ENCODE measurements at regions not wholly inside any gene's neighbourhood (a gene's known extent, or its start where the extent isn't known, plus 50 kb on each side); places are given as distances from the start of the nearest gene placed in this dataset.
"Not testable (repeated sequence)": the region's sequence is repeated elsewhere in the genome, so short reads cannot be mapped to it uniquely, and the experiment has no call there.

DNA sequence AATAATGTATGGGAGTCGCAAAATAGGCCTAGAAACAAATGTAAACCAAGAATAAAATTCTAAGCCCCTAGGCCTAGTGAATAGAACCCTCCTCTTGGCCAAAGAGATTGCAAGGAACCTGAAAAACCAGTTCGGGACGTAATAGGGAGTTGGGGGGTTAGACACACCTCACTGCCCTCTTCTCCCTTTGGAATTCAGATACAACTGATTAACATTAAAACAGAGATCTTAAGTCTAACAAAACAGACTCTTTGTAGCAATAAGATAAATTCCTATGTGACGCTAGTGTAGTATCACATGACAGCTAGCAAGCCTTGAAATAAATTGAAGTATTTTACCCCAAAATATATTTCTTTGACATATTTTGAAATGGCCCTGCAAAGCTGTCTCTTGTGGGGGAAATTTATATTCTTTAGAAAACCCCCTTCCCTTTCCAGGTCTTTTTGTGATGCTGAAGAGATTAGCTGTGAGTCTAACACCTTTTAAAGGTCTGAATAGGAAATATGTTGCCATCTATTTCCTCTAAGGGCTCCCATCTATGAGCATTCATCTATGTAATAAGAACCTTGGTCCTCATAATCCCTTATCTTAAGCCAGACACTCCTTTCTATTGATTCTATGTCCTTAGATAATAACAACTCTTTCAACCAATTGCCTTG, 623.4 kb upstream of the NRG3 start:
- no peak for DNase-seq (ENCODE audit: low read depth in 3 of 3)

- DNase-seq (ENCODE audit: low read depth in 3 of 3): not testable (repeated sequence)
Observed at GRCh38 chr10:81264991-81265390, 610.0 kb upstream of the NRG3 start.

DNA sequence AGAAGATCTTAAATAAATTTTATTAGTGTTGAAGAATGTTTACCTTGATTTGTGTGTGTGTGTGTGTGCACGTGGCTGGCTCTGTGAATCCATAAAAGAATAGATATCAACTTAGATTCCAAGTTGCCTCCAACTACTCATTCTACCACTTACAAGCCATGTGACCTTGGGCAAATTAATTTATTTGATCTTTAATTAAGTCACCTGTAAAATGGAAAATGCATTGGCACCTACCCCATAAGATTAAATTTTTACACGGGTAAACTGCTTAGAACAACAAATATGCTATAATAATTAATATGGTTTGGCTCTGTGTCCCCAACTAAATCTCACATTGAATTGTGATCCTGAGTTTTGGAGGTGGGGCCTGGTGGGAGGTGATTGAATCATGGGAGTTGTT, 604.9 kb upstream of the NRG3 start:
- DNase-seq (ENCODE audit: low read depth in 3 of 3): no peak

GRCh38 chr10:81280497-81281479, 594.2 kb upstream of the NRG3 start:
- no peak for DNase-seq (ENCODE audit: low read depth in 3 of 3)

DNA sequence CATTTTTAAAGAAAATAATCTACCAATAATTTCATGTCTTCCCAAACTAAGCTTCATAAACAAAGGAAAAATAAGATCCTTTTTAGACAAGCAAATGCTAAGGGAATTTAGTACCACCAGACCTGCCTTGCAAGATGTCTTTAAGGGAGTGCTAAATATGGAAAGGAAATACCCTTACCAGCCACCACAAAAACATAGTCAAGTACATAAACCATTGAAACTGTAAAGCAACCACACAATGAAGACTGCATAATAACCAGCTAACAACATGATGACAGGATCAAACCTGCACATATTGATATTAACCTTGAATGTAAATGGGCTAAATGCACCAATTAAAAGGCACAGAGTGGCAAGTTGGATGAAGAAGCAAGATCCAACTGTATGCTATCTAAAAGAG, 586.5 kb upstream of the NRG3 start:
- DNase-seq (ENCODE audit: low read depth in 3 of 3): no peak

- DNase-seq (ENCODE audit: low read depth in 3 of 3): no peak
Observed at GRCh38 chr10:81297292-81297691, 577.7 kb upstream of the NRG3 start.

GRCh38 chr10:81303656-81304055, 571.3 kb upstream of the NRG3 start:
- no peak for DNase-seq (ENCODE audit: low read depth in 3 of 3)

DNA sequence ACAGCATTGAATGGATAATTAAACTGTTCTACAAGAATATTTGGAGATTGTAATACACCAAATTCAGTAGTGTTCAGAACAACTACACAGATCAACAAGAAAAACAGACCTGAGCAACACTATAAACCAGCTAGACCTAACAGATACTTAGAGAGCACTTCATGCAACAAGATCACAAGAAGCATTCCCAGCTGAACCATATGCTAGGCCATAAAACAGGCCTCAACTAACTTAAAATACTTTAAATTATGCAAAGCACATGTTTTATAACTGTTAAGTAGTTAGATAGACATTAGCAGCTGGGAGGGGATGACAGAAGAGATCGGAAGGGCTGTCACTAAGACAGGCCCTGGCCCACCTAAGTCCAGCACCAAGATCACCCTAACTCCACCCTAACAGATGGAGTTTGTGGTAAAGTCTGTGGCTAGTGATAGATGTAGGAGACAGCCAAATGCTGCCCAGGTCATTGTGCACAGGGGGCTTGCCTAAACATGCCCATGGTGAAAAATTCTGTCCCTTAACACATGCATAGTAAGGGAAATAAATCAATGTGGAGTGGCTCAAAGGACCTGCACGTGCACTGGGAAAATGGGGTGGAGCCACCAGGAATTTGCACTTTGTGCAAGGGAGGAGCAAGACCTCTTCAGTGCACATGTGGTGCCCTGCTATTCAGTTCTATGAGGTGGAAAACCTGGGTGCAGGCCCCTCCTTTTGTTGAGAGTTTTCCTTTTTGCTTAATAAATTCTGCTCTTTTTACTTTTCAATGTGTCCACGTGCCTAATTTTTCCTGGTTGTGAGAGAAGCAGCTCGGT, 567.8 kb upstream of the NRG3 start:
- no peak for DNase-seq (ENCODE audit: low read depth in 3 of 3)

DNA sequence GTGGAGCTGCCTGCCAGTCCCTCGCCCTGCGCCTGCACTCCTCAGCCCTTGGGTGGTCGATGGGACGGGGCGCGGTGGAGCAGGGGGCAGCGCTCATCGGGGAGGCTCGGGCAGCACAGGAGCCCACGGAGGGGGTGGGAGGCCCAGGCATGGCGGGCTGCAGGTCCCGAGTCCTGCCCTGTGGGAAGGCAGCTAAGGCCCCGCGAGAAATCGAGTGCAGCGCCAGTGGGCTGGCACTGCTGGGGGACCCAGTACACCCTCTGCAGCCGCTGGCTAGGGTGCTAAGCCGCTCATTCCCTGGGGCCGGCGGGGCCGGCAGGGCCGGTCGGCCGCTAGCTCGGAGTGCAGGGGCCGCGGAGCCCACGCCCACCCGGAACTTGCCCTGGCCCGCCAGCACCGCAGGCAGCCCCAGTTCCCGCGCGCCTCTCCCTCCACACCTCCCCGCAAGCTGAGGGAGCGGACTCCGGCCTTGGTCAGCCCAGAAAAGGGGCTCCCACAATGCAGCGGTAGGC, 565.9 kb upstream of the NRG3 start:
- no peak for DNase-seq (ENCODE audit: low read depth in 3 of 3)

- no peak for DNase-seq (ENCODE audit: low read depth in 3 of 3)
Observed at GRCh38 chr10:81314471-81314870, 560.5 kb upstream of the NRG3 start.

DNA sequence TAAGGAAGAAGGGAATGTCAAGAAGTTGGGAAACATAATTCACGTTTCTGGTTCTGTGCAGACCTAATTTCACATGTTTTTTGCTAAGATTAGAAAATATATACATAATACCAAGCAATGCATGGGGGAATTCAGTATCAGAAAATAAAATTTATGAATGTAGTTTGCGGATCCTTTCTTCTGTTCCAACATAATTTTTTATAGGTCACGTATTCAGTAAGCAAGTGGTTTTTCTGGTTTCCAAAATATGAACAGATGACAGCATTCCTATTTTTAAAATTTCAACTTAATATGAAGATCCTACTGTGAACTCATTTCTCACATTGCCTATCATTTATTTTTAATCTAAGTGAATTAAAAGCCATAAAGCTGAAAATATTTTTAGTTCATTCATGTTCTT, 560.0 kb upstream of the NRG3 start:
- no peak for DNase-seq (ENCODE audit: low read depth in 3 of 3)

- DNase-seq (ENCODE audit: low read depth in 3 of 3): no peak
Observed at GRCh38 chr10:81348003-81348402, 527.0 kb upstream of the NRG3 start.

DNA sequence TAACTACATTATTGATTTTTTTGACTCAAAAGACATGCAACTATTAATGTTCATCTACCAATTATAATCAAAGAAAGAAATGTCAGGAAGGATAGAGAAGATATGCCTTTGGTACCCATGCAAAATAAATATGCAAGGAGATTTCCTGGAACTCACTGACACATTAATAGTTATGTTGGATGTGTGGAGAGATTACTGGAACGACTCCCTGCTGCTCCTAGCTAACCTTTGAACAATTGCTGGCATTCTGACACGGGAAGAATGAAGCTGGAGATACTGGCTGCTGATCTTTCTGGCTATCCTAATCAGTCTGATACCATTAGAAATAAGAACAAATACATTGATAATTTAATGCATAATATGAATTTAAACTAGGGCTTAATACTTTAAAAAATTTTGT, 507.9 kb upstream of the NRG3 start:
- no peak for DNase-seq (ENCODE audit: low read depth in 3 of 3)

DNA sequence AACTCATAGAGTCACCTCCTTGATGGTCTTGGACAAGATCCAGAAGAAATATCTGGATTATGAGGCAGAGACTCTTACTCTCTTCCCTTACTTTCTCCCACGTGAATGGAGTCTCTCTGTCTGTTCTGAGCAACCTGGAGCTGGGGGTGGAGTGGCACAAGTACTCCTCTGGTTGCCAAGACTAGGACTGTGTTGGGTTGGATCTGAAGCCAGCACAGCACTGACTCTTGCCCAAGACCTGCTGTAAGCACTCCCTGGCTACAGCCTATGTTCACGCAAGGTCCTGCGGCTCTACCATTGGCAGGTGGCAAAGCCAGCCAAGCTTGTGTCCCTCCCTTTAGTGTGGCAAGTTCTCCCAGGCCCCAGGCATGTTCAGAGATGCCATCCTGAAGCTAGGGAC, 488.2 kb upstream of the NRG3 start:
- no peak for DNase-seq (ENCODE audit: low read depth in 3 of 3)

DNA sequence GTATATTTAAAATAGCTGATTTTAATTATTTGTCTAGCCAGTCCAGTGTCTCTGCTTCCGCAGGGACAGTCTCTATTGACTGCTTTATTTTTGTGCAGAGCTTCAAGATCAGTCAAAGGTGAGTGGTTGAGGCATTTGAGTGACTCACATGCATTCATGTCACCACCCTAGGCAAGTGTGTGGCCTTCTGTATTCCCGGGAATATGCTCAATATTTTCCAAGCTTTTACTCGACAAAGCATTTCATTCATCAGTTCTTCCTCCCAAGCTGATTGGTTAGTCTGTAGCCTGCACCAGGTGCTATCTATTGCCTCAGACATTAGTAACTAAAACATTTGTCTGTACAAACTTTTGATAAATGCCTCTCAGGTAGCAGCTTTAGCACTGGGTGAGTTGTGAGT, 471.5 kb upstream of the NRG3 start:
- no peak for DNase-seq (ENCODE audit: low read depth in 3 of 3)

GRCh38 chr10:81405399-81405798, 469.6 kb upstream of the NRG3 start:
- DNase-seq (ENCODE audit: low read depth in 3 of 3): no peak

- no peak for DNase-seq (ENCODE audit: low read depth in 3 of 3)
Observed at GRCh38 chr10:81414038-81414437, 461.0 kb upstream of the NRG3 start.

DNA sequence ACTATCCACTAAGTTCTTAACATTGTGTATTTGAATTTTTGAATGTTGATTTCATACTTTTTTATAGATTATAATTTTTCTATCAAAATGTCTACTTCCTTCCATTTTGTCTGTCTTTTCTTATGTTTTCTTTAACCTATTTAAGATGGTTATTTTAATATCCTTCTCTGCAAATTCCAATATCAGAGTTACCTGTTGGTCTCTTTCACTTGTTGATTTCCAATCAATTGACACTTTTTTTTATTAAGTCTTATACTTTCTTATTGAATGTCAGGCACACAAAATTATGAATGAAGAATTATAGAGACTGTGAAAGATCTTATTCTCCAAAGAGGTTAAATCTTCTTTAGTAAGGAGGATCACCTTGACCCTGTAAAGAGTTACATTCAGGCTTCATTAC, 448.3 kb upstream of the NRG3 start:
- no peak for DNase-seq (ENCODE audit: low read depth in 3 of 3)

- DNase-seq (ENCODE audit: low read depth in 3 of 3): no peak
Observed at GRCh38 chr10:81428456-81429134, 446.4 kb upstream of the NRG3 start.

DNA sequence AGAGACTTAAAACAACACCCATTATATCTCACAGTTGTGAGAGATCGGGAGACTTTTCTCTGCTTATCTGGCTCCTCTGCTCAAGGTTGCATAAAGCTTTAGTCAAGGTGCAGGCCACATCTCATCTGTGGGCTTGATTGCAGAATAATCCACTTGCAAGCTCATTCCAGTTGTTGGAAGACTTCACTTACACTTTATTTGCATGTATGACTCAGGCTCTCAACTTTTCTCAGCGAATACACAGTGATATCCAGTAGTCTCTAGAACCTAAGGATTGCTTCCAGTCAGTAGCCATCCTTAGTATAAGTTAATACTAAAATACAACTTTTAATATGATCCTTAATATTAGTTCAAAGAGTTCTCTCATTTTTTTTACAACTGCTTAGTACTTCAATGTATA, 435.5 kb upstream of the NRG3 start:
- no peak for DNase-seq (ENCODE audit: low read depth in 3 of 3)

DNA sequence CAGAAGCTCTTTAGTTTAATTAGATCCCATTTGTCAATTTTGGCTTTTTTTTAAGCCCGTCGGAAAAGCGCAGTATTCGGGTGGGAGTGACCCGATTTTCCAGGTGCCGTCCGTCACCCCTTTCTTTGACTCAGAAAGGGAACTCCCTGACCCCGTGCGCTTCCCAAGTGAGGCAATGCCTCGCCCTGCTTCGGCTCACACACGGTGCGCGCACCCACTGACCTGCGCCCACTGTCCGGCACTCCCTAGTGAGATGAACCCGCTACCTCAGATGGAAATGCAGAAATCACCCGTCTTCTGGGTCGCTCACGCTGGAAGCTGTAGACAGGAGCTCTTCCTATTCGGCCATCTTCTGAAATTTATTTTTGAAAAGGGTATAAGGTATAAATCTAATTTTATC, 433.4 kb upstream of the NRG3 start:
- DNase-seq (ENCODE audit: low read depth in 3 of 3): not testable (repeated sequence)

All from stimulated activated CD4-positive, alpha-beta T cell treated with anti-CD3 and anti-CD28 coated beads, TNF-alpha, amount 100 ng/mL, for 4 hours (primary cell).